GM10266 (cell line): ENCODE measurements at regions not wholly inside any gene's neighbourhood (a gene's known extent, or its start where the extent isn't known, plus 50 kb on each side); places are given as distances from the start of the nearest gene placed in this dataset.

Source experiments
- DNase-seq: peaks from one replicate; pipeline ENCODE4 v3.0.0; 2012; ENCODE audit errors: extremely low spot score
- TF ChIP-seq, protein P1 (sequence below): IDR thresholded peaks from 2 replicates; pipeline ENCODE4 v1.5.1; 2012; ENCODE audit warnings: mild to moderate bottlenecking, low read depth; ENCODE audit not compliant: control insufficient read depth, insufficient read depth; ENCODE audit errors: missing control alignments

DNA sequence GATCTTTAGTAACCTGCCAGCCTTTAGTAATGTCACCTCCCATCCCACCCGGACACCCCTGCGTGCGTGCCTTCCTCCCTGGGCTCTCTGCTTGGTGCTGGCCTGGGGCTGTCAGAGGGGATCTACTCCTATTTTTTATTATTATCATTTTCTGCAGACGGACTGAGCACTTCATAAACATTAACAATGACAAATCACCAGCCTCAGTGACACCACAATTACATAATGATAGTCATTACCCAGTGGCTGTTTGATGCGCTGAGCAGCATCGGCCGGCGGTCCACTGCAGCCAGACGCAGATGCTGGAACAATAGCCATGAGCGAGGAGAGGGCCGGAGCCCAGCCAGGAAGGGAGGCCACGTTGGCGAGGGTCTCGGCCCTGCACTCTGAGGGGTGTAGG, 309.3 kb upstream of the AJAP1 start:
- DNase-seq: no peak
- TF ChIP-seq, protein P1, sequence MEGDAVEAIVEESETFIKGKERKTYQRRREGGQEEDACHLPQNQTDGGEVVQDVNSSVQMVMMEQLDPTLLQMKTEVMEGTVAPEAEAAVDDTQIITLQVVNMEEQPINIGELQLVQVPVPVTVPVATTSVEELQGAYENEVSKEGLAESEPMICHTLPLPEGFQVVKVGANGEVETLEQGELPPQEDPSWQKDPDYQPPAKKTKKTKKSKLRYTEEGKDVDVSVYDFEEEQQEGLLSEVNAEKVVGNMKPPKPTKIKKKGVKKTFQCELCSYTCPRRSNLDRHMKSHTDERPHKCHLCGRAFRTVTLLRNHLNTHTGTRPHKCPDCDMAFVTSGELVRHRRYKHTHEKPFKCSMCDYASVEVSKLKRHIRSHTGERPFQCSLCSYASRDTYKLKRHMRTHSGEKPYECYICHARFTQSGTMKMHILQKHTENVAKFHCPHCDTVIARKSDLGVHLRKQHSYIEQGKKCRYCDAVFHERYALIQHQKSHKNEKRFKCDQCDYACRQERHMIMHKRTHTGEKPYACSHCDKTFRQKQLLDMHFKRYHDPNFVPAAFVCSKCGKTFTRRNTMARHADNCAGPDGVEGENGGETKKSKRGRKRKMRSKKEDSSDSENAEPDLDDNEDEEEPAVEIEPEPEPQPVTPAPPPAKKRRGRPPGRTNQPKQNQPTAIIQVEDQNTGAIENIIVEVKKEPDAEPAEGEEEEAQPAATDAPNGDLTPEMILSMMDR: no peak

DNA sequence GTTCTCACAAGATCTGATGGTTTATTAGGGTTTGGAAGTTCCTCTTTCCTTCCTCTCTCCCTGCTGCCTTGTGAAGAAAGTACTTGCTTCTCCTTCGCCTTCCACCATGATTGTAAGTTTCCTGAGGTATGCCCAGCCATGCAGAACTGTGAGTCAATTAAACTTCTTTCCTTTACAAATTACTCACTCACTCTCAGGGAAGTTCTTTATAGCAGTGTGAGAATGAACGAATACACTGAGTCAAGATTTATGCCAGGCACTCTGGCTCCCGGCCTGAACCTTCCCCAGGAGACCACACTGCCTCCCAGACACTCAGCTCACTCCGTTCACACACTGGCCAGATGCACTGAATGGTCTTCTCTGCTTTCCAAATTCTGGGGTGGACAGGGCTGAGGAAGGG, 308.3 kb upstream of the AJAP1 start:
- no peak for DNase-seq
- TF ChIP-seq, protein P1: no peak

DNA sequence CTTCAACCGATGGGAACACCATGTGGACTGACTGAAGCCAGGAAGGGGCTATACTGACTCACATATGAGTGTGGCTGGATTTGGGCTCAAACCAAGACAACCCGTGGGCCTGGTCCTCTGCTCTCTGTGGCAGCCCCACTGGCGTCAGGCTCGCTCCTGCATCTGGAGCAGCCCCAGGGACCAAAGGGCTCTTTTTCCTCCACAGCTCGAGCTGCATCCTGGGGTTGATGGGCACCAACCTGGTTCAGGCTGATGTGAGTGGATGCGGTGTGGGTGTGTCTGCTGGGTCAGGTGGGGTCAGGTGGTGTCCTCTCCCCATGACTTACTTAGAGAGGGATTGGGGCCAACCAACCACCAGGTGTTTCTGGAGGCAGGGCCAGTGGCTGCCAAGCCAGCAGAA, 303.0 kb upstream of the AJAP1 start:
- no peak for DNase-seq
- TF ChIP-seq, protein P1: no peak

DNA sequence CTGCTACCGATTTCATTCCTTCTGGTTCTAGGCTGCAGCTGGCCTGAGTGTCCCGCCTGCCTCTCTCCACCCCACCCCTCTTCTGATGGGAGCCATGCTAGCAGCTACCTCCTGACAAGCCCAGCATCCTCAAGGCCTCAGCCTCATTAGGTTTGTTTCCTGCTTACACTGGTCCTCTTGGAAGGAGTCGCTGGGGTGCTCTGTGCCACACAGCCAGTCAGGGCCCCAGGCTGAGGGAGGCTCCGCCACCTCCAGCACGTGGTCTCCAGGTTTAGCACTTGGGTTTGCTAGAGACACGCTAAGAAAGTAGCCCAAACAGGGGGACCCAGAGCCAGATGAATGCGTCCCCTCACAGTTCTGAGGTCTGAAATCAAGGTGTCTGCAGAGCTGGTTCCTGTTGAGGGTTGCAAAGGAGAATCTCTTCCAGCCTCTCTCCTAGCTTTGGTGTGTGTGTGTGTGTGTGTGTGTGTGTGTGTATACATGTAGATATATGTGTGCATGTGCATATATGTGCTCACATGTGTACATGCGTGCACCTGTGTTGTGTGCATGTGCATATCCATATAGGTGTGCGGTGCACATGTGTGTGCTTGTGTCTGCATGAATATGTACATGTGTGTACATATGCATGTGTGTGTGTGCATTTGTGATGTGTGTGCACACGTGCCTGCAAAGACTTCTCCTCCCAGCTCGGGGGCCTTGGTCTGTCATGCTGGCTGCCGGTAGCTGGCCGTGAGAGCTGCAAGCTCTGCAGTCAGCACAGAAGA, 301.1 kb upstream of the AJAP1 start:
- no peak for DNase-seq
- TF ChIP-seq, protein P1: no peak

DNA sequence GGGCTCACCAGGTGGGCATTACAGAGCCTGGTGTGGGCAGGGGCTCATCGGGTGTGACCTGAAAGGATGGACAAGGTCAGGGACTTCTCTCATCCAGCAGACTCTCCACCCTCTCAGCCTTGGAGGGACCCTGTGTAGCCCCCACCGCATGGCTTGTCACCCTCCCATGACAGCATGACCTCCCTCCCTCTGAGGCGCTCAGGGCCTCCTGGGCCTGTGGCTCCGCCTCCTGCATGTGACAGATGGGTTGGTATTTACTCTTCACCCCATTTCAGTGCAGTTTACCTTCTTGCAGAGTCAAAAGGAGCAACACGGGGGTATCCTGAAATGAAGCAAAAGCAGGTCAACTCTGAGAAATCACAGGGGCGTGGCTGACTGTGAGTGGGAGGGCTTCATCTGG, 298.6 kb upstream of the AJAP1 start:
- TF ChIP-seq, protein P1: no peak
- no peak for DNase-seq

DNA sequence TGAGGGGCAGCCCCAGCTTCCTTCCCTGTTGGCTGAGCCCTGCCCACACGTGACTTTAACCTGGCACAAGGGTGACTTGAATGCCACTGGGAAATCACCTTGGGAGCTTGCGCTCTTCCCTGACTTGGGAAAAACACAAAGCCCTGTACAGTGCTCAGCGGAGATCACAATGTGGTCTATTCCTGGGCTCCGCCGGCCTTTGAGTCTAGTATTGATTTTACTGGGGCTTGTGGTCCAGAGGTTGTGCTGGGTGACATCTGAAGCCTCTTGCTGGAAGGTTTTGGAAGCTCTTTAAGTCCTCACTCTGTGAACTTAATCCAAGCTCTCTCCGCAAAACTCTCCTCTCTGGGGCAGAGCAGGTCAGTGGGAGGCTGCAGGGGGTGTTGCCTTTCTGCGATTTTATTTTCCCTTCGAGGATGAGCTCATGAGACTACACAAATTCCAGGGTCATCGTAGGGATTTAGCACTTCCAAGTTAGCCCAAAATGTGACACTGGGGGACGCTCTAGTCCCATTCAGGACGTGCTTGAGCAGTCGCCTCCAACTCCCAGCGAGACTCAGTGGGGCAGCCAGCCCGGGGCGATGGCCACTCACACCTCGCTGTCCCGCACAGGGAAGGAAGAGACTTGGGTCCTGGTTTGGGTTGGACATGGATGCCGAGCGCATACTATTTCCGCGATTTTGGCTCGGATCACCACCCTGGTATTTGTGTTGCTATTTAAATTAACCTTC, 291.9 kb upstream of the AJAP1 start:
- DNase-seq: no peak

More for the DNA sequence above, 291.9 kb upstream of the AJAP1 start:
- TF ChIP-seq, protein P1: no peak
